SK-N-SH treated with all-trans-retinoic acid at 6 μM for 48 hours (cell line): ENCODE measurements at regions not wholly inside any gene's neighbourhood (a gene's known extent, or its start where the extent isn't known, plus 50 kb on each side); places are given as distances from the start of the nearest gene placed in this dataset.

Source experiments
- ATAC-seq: fragments of 200-7000 bp; cut with Tn5 transposase; 3 replicates; pipeline ENCODE4 v1.9.1; 2020; ENCODE audit warnings: mild to moderate bottlenecking, moderate library complexity
- ARNTL ChIP-seq: fragments of 450-650 bp; formaldehyde crosslinking; IDR thresholded peaks from 2 replicates; pipeline ENCODE4 v1.5.0; 2020; ENCODE audit warnings: low read depth, mild to moderate bottlenecking, moderate library complexity, borderline replicate concordance
- BACH2 ChIP-seq: fragments of 250-450 bp; sonication (Bioruptor Pico); IDR thresholded peaks from 2 replicates; pipeline ENCODE4 v1.9.0; 2021; ENCODE audit warnings: mild to moderate bottlenecking, borderline replicate concordance
- CREB5 ChIP-seq: fragments of 250-450 bp; sonication (Bioruptor Pico); IDR thresholded peaks from 2 replicates; pipeline ENCODE4 v1.5.1; 2020; ENCODE audit warnings: low read depth, mild to moderate bottlenecking, moderate library complexity
- CSDC2 ChIP-seq: fragments of 250-450 bp; sonication (Bioruptor Pico); IDR thresholded peaks from 2 replicates; pipeline ENCODE4 v1.5.0; 2020; ENCODE audit warnings: mild to moderate bottlenecking, moderate library complexity
- GLIS3 ChIP-seq: fragments of 250-450 bp; sonication (Bioruptor Pico); IDR thresholded peaks from 2 replicates; pipeline ENCODE4 v1.5.0; 2020; ENCODE audit warnings: mild to moderate bottlenecking, moderate library complexity
- ISL1 ChIP-seq: fragments of 250-450 bp; sonication (Bioruptor Pico); IDR thresholded peaks from 2 replicates; pipeline ENCODE4 v2.1.2; 2022; ENCODE audit warnings: mild to moderate bottlenecking, moderate library complexity
- OSR1 ChIP-seq: fragments of 250-450 bp; sonication (Bioruptor Pico); IDR thresholded peaks from 2 replicates; pipeline ENCODE4 v1.8.0; 2022; ENCODE audit warnings: moderate library complexity, mild to moderate bottlenecking, inconsistent platforms
- PATZ1 ChIP-seq: fragments of 250-450 bp; sonication (Bioruptor Pico); IDR thresholded peaks from 2 replicates; pipeline ENCODE4 v1.8.0; 2020; ENCODE audit warnings: mild to moderate bottlenecking, moderate library complexity, borderline replicate concordance
- POU6F1 ChIP-seq: fragments of 250-450 bp; sonication (Bioruptor Pico); IDR thresholded peaks from 2 replicates; pipeline ENCODE4 v1.8.0; 2021; ENCODE audit warnings: low read depth, mild to moderate bottlenecking, moderate library complexity, borderline replicate concordance
- RARB ChIP-seq: fragments of 250-450 bp; sonication (Bioruptor Pico); IDR thresholded peaks from 2 replicates; pipeline ENCODE4 v1.8.0; 2021; ENCODE audit warnings: mild to moderate bottlenecking, moderate library complexity
- TCF4 ChIP-seq: fragments of 250-450 bp; sonication (Bioruptor Pico); IDR thresholded peaks from 2 replicates; pipeline ENCODE4 v1.8.0; 2021; ENCODE audit warnings: mild to moderate bottlenecking, moderate library complexity, borderline replicate concordance
- TOX ChIP-seq: fragments of 250-450 bp; sonication (Bioruptor Pico); IDR thresholded peaks from 2 replicates; pipeline ENCODE4 v1.8.0; 2021; ENCODE audit warnings: mild to moderate bottlenecking, moderate library complexity, borderline replicate concordance
- TSHZ2 ChIP-seq: fragments of 250-450 bp; sonication (Bioruptor Pico); IDR thresholded peaks from 2 replicates; pipeline ENCODE4 v1.5.0; 2020; ENCODE audit warnings: mild to moderate bottlenecking, moderate library complexity
- ZC3H10 ChIP-seq: fragments of 250-450 bp; sonication (Bioruptor Pico); IDR thresholded peaks from 2 replicates; pipeline ENCODE4 v1.5.1; 2021; ENCODE audit warnings: mild to moderate bottlenecking, moderate library complexity
- ZFP3 ChIP-seq: fragments of 250-450 bp; sonication (Bioruptor Pico); IDR thresholded peaks from 2 replicates; pipeline ENCODE4 v1.5.0; 2020; ENCODE audit warnings: mild to moderate bottlenecking, moderate library complexity
- ZNF565 ChIP-seq: fragments of 450-650 bp; formaldehyde crosslinking; conservative IDR thresholded peaks from 2 replicates; pipeline ENCODE4 v1.5.0; 2020; ENCODE audit warnings: low read depth, mild to moderate bottlenecking, moderate library complexity
- ZNF70 ChIP-seq: fragments of 450-650 bp; formaldehyde crosslinking; IDR thresholded peaks from 2 replicates; pipeline ENCODE4 v1.5.0; 2020; ENCODE audit warnings: mild to moderate bottlenecking, moderate library complexity

DNA sequence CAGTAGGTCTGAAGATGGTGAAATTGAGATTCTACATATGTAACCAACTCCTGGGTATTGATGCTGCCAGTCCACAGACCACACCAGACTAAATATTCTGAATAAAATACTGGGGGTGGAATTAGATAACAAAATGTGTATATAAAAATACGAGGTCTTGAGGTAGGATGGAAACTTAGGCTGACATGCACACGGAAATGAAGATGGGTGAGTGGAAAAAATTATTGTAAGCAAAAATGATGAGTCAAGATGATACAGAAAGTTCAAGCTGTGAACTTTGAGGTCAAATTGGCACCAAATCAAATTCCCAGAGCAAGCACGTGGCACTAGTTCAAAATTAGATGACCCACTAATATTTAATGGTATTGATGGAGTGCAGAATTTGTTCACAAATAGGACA, 713.4 kb upstream of the ACO1 start (continued):
- no peak for TF ChIP-seq PATZ1 (CRISPR knock-in tag)
- TF ChIP-seq ZNF70 = no peak
- TF ChIP-seq GLIS3 (CRISPR knock-in tag) = no peak
- TF ChIP-seq ISL1 = no peak
- TF ChIP-seq ZFP3 (CRISPR knock-in tag) = no peak
- no peak for TF ChIP-seq ARNTL (CRISPR knock-in tag)

DNA sequence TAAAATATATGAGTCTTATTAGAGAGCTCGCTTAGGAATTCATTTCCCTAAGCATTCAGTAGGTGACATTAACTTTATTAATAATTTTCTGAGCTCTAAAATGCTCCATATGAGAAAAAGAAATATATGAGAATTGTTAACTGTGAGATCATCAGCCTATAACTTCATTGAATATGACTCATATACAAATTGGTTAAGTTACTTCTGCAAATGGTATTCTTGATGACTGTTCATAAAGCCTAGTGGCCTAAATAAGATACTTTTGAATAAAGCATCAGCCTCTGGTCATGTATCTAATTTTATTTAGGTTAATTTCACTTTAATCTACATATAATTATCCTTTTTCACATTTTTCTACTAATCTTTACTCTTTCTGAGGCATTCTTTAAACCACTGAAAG, 710.2 kb upstream of the ACO1 start:
- no peak for ATAC-seq
- TF ChIP-seq ISL1 (peak; percentile 38; the same call in 1 of the 2 replicates), ZC3H10 (CRISPR knock-in tag) (no peak)

- TF ChIP-seq RARB (CRISPR knock-in tag) (no peak), CSDC2 (CRISPR knock-in tag) (no peak), TSHZ2 (no peak), TOX (CRISPR knock-in tag) (0 out of 2 replicates have a peak, but pooled peaks have one; percentile 19), CREB5 (CRISPR knock-in tag) (0 out of 2 replicates have a peak, but pooled peaks have one; percentile 25), ZC3H10 (CRISPR knock-in tag) (peak; percentile 78; the same call in 1 of the 2 replicates), BACH2 (CRISPR knock-in tag) (no peak), ZNF70 (no peak), TCF4 (CRISPR knock-in tag) (no peak), ZNF565 (CRISPR knock-in tag) (no peak), ARNTL (CRISPR knock-in tag) (no peak), PATZ1 (CRISPR knock-in tag) (no peak), ISL1 (peak; percentile 72), OSR1 (CRISPR knock-in tag) (no peak)
- TF ChIP-seq, all 23 proteins: peak for 4
- no peak for ATAC-seq
These were observed 707.0 kb upstream of the ACO1 start for GRCh38 chr9:31677415-31677814.

DNA sequence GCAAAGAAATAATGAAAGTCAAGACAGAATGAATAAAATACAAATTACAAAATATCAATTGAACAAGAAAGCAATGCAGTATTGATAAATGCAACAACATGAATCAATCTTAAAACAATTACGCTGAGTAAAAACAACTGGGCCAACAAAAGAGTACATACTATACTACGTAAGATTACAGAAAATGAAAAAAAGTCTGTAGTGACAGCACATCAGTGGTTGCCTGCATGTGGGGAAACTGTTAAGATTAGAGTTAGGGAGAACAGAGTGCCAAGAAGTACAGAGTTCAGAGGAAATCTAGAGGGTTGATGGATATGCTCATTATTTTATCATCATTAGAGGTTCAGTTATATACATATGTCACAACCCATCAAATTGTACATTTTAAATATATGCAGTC, 706.6 kb upstream of the ACO1 start:
- no peak for ATAC-seq
- TF ChIP-seq POU6F1 (no peak), TCF4 (CRISPR knock-in tag) (no peak), TSHZ2 (no peak), CSDC2 (CRISPR knock-in tag) (no peak), BACH2 (CRISPR knock-in tag) (no peak), GLIS3 (CRISPR knock-in tag) (no peak)
